SK-N-SH treated with all-trans-retinoic acid at 6 μM for 48 hours (cell line): ENCODE measurements at regions not wholly inside any gene's neighbourhood (a gene's known extent, or its start where the extent isn't known, plus 50 kb on each side); places are given as distances from the start of the nearest gene placed in this dataset.

ENCODE experiments used
- ATAC-seq: fragments of 200-7000 bp; cut with Tn5 transposase; 3 replicates; pipeline ENCODE4 v1.9.1; 2020; ENCODE audit warnings: mild to moderate bottlenecking, moderate library complexity
- ARNTL ChIP-seq: fragments of 450-650 bp; formaldehyde crosslinking; IDR thresholded peaks from 2 replicates; pipeline ENCODE4 v1.5.0; 2020; ENCODE audit warnings: low read depth, mild to moderate bottlenecking, moderate library complexity, borderline replicate concordance
- BACH2 ChIP-seq: fragments of 250-450 bp; sonication (Bioruptor Pico); IDR thresholded peaks from 2 replicates; pipeline ENCODE4 v1.9.0; 2021; ENCODE audit warnings: mild to moderate bottlenecking, borderline replicate concordance
- CSDC2 ChIP-seq: fragments of 250-450 bp; sonication (Bioruptor Pico); IDR thresholded peaks from 2 replicates; pipeline ENCODE4 v1.5.0; 2020; ENCODE audit warnings: mild to moderate bottlenecking, moderate library complexity
- CSRNP3 ChIP-seq: fragments of 250-450 bp; sonication (Bioruptor Pico); IDR thresholded peaks from 2 replicates; pipeline ENCODE4 v1.5.1; 2021; ENCODE audit warnings: mild to moderate bottlenecking, moderate library complexity
- GLIS3 ChIP-seq: fragments of 250-450 bp; sonication (Bioruptor Pico); IDR thresholded peaks from 2 replicates; pipeline ENCODE4 v1.5.0; 2020; ENCODE audit warnings: mild to moderate bottlenecking, moderate library complexity
- OSR1 ChIP-seq: fragments of 250-450 bp; sonication (Bioruptor Pico); IDR thresholded peaks from 2 replicates; pipeline ENCODE4 v1.8.0; 2022; ENCODE audit warnings: moderate library complexity, mild to moderate bottlenecking, inconsistent platforms
- PATZ1 ChIP-seq: fragments of 250-450 bp; sonication (Bioruptor Pico); IDR thresholded peaks from 2 replicates; pipeline ENCODE4 v1.8.0; 2020; ENCODE audit warnings: mild to moderate bottlenecking, moderate library complexity, borderline replicate concordance
- PPARA ChIP-seq: fragments of 250-450 bp; sonication (Bioruptor Pico); IDR thresholded peaks from 2 replicates; pipeline ENCODE4 v1.5.0; 2020; ENCODE audit warnings: mild to moderate bottlenecking, borderline replicate concordance
- RARB ChIP-seq: fragments of 250-450 bp; sonication (Bioruptor Pico); IDR thresholded peaks from 2 replicates; pipeline ENCODE4 v1.8.0; 2021; ENCODE audit warnings: mild to moderate bottlenecking, moderate library complexity
- SNAI2 ChIP-seq: fragments of 250-450 bp; sonication (Bioruptor Pico); IDR thresholded peaks from 2 replicates; pipeline ENCODE4 v1.5.0; 2020; ENCODE audit warnings: mild to moderate bottlenecking, moderate library complexity
- TOX ChIP-seq: fragments of 250-450 bp; sonication (Bioruptor Pico); IDR thresholded peaks from 2 replicates; pipeline ENCODE4 v1.8.0; 2021; ENCODE audit warnings: mild to moderate bottlenecking, moderate library complexity, borderline replicate concordance
- TSHZ2 ChIP-seq: fragments of 250-450 bp; sonication (Bioruptor Pico); IDR thresholded peaks from 2 replicates; pipeline ENCODE4 v1.5.0; 2020; ENCODE audit warnings: mild to moderate bottlenecking, moderate library complexity
- ZC3H10 ChIP-seq: fragments of 250-450 bp; sonication (Bioruptor Pico); IDR thresholded peaks from 2 replicates; pipeline ENCODE4 v1.5.1; 2021; ENCODE audit warnings: mild to moderate bottlenecking, moderate library complexity
- ZFP3 ChIP-seq: fragments of 250-450 bp; sonication (Bioruptor Pico); IDR thresholded peaks from 2 replicates; pipeline ENCODE4 v1.5.0; 2020; ENCODE audit warnings: mild to moderate bottlenecking, moderate library complexity
- ZNF565 ChIP-seq: fragments of 450-650 bp; formaldehyde crosslinking; conservative IDR thresholded peaks from 2 replicates; pipeline ENCODE4 v1.5.0; 2020; ENCODE audit warnings: low read depth, mild to moderate bottlenecking, moderate library complexity
- ZNF8 ChIP-seq: fragments of 450-650 bp; formaldehyde crosslinking; IDR thresholded peaks from 2 replicates; pipeline ENCODE4 v1.5.0; 2020; ENCODE audit warnings: mild to moderate bottlenecking, moderate library complexity

GRCh38 chr10:120749072-120749471 lies 102.1 kb upstream of the WDR11 start:
- peak; percentile 58; the same call in 1 of the 2 replicates for TF ChIP-seq PPARA (CRISPR knock-in tag)
- TF ChIP-seq ZC3H10 (CRISPR knock-in tag): no peak
- TF ChIP-seq OSR1 (CRISPR knock-in tag): no peak
- TF ChIP-seq GLIS3 (CRISPR knock-in tag): no peak
- TF ChIP-seq ZNF8 (CRISPR knock-in tag): no peak
- TF ChIP-seq TSHZ2 (CRISPR knock-in tag): peak; percentile 60; the same call in 1 of the 2 replicates
- ATAC-seq: no peak

GRCh38 chr10:120749856-120750566 lies 101.2 kb upstream of the WDR11 start:
- no peak for ATAC-seq
- no peak for TF ChIP-seq ZC3H10 (CRISPR knock-in tag)
- TF ChIP-seq ZFP3 (CRISPR knock-in tag): no peak
- no peak for TF ChIP-seq CSDC2 (CRISPR knock-in tag)
- no peak for TF ChIP-seq TOX (CRISPR knock-in tag)
- no peak for TF ChIP-seq CSRNP3 (CRISPR knock-in tag)
- no peak for TF ChIP-seq BACH2
- no peak for TF ChIP-seq TSHZ2 (CRISPR knock-in tag)
- TF ChIP-seq SNAI2 (CRISPR knock-in tag): no peak
- no peak for TF ChIP-seq ARNTL (CRISPR knock-in tag)
- no peak for TF ChIP-seq PATZ1 (CRISPR knock-in tag)
- TF ChIP-seq GLIS3 (CRISPR knock-in tag): no peak
- TF ChIP-seq ZNF8 (CRISPR knock-in tag): no peak
- TF ChIP-seq OSR1 (CRISPR knock-in tag): no peak
- no peak for TF ChIP-seq RARB

- TF ChIP-seq OSR1 (CRISPR knock-in tag) (no peak), ZNF565 (CRISPR knock-in tag) (no peak), TSHZ2 (CRISPR knock-in tag) (no peak), ZNF8 (CRISPR knock-in tag) (no peak)
- no peak for ATAC-seq
Measured at GRCh38 chr10:120755771-120756170, 95.4 kb upstream of the WDR11 start.
